NCI-H1417 (cell line): ENCODE measurements at regions not wholly inside any gene's neighbourhood (a gene's known extent, or its start where the extent isn't known, plus 50 kb on each side); places are given as distances from the start of the nearest gene placed in this dataset.
"Not testable (repeated sequence)": the region's sequence is repeated elsewhere in the genome, so short reads cannot be mapped to it uniquely, and the experiment has no call there.

Experiments used
- DNase-seq, 3 experiments: peaks; one replicate each; lab custom pipeline; 2025; lab: John Stamatoyannopoulos, UW

DNA sequence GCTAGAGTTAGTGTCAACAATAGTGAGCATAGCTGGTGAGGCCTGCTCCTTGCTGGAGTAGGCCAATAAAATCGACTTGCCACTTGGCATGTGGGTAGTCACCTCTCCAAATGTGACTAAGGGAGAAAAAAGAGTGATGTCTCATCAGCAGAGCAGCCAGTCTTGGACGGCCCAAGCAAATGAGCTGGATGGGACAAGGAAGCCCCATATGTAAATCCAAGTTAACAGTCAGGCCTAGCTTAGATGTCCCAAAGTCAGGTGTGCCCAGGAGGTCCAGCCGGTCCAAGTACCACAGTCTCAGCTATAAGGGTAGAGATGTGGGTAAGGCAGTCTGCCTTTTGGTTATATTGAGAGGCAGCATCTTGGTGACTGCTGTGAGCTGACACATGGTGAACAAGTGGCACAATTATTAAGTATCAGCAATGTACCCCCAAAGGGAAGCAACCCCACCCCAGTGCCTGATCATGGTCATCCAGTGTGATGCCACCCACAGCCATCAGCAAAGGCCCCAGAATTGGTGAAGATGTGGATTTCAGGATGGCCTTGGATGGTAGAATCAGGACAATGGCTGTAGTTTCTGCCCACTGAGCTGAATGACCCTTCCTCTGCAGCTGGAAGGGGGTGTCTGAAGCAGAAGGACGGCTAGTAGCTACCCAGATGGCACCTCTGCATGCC, 83.4 kb downstream of the TNFRSF13B start:
- no peak for DNase-seq

DNA sequence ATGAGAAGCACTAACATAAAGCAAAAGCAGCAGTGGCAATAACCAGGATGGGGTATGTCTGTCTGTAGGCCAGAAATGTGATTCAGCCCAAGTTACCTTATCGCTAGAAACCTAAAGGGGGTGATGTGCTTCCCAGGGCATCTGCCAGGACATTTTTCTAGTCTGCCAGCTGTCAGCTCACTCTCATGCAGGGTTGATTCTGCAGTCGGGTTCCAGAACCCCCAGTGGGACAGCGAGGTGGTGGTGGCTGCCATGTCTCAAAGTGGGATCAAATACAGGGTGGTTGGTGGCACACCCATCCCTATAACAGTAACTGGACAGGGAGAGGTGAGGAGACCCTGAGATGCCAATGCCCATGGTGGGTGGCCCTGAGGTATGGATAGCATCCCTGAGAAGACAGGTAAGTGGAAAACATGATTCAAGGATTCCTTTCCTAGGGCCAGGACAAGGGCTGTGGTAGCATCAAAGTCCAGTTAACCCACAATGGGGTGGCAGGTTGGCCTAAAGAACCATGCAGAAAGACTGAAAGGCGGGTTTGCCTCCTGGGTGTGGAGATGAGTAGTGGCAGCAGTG, 84.3 kb downstream of the TNFRSF13B start:
- no peak for DNase-seq

DNA sequence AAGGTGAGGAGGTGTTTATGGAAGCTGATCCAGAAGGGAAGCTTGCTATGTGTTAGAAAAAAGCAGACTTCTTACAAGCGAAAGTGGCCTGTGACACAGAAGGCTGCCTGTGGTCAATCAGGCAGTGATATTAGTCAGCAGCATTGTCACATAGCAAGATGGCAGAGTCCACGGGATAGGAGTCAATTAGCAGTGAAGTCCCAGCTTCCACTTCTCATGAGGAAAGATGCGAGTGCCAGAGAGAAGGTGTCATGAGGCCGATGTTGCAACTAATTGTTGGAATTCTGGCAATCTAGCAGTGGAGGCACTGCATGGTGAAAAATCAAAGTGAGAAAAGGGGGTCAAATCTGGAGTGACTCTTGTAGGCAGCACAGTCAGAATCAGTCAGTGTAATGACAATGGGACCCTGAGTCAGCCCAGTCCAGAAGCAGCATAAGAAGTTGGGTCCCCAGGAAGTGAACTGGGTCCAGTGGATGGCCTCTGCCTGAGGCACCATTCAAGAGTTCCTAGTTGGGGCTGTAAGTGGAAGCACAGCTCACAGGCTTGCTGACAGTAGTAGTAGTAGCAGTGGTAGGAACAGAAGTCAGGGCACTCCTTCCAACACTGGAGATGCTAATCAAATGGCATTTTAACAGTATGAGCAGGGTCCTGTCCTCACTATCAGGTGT, 85.1 kb downstream of the TNFRSF13B start:
- no peak for DNase-seq

DNA sequence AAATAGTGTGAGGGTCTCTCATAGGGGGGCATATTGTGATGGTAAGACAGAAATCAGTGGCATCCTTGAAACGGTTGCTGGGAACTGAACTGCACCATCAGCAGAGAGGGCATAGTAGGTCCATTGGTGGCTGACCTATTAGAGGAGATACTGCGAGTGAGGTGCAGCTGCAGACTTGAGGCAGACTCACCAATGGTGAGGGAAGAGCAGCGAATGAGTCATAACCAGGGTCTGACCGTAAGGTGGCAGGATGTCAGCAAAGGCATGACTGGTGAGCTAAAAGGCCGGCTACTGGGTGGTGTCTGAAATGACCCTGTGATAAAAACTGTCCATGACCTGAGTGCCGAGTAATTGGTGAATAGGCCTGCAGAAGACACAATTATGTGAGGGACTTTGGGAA, 86.7 kb downstream of the TNFRSF13B start:
- DNase-seq, result not testable (repeated sequence)

DNA sequence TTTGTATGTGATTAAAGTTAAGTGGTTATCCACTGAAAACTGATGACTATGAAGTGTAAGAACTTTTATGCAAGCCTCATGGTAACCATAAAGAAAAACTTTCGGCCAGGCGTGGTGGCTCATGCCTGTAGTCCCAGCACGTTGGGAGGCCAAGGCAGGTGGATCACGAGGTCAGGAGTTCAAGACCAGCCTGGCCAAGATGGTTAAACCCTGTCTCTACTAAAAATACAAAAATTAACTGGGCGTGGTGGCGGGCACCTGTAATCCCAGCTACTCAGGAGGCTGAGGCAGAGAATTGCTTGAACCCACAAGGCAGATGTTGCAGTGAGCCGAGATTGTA, 89.0 kb downstream of the TNFRSF13B start:
- DNase-seq, result not testable (repeated sequence)

DNA sequence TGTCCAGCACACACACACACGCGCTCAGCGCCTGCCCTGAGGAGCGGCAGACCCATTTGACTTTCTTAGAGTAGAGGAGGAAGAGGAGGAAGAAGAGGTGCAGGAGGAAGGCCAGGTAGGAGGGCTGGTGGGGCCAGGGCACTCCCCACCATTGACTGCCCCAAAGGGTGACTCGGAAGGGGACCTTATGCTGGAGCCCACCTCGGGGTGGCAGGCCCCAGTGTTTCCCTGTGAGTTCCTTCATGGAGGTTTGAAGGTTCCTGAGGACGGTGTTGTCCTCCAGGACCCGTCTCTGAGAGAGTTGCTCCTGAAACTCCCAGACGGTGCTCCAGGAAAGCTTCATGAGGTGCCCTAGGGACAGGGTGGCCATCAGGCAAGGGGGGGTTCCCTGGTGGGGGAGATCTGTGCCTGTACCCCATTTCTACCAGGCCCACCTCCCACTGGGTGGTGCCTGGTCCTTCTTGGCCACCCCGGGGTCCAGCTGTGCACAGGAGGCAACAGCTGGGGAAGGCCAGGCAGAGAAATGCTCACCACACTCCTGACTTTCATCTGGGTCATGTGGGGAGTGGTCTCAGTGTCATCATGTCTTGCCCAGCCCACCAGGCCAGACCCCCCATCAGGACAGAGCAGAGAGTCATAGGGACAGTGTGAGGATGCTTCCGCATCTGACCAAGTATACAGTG, 89.5 kb downstream of the TNFRSF13B start:
- DNase-seq, result no peak

DNA sequence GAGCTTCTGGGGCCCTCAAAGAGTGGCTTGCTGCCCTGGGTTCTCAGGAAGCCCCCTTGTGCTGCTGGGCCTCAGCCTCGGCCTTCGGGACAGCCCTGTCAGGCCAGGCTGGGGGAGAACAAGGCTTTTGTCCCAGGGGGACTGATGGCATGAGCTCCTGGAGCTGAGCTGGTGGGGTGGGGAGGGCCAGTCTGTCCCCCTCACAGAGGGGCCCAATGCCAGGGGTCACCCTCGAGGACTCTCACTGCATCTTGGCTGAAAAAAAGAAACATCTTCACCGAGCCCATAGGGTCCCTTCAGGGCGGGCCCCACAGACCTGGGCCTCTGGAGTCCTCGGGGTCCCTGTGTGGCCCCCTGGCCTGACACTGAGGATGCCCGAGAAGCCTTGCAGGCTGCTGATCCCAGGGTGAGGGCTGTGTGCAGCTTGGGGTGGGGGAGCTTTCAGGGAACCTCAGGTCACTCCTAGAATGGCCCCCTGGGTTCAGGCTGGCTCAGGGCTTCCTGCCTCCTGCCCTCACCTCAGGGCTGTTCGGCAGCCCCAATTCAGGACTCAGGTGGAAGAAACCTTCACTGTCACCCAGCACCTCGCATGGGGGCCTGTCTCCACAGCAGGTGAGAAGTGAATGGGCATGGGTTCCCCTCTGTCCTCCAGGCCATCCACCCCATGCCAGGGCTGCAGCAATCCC, 90.5 kb downstream of the TNFRSF13B start:
- no peak for DNase-seq

DNA sequence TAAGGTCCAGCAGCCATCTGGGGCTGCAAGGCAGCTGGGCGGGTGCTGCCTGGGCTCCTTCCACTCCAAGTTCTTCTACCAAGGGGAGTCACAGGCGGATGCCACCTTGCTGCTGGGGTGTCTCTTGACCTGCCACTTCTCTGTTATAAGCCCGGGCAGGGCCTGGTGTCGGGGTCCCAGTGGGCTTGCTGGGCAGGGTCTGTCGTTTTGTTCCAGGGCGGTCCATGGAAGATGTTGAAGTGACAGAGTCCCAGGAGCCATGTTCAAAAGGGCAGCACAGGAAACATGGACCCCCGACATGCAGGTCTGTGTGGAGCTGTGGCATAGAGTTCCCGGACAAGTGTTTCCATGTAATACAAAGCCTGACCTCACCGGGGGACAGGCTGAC, 91.1 kb downstream of the TNFRSF13B start:
- DNase-seq, result no peak

DNA sequence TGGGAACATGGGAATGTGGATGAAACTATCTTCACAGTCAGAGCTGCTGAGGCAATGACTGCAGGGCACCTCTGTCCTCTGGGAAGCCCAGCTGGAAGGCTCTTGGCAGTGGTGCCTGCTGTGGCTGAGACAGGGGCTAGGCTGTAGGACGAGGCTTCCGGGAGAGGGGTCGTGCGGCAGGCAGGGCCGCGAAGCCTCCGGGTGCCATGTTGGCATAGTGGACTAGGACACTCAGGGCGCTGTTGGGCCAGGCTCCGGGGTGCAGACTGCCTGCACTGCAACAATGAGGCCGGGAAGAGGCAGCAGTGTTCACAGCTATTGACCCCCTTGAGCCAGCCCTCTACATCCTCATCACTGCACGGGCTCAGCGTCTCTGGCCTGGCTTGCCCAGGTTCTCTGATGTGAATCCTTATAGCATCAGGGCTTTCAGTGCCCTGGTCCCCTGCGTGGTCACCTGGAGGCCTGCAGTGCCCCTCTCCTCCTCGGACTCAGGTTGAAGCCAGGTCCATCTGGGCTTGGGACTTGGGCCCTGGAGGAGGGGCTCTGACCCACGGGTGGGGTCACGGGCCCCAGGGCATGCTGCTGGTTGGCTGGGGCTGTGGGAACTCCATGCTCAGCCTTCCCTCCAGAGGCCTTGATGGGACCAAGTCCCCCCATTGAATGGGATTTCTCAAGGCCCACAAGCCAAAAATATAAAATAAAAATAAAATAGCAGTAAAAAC, 91.6 kb downstream of the TNFRSF13B start:
- no peak for DNase-seq

DNA sequence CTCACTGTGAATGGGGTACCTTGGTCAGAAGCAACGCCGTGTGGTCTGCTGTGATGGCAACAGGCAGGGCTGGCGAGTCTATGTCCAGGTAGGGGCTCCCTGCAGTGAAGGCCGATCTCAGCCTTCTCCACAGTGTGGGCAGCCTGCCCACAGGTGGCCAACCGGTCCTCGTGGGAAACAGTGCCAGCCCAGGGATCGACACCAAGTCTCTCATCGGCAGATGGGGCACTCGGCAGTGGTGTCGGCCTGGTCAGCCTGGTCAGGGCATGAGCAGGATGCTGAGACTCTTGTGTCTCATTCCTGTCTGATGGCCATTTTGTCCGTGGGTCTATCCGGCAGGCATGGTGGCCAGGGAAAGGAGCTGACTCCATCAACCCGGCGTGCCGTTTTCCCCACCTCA, 92.2 kb downstream of the TNFRSF13B start:
- no peak for DNase-seq

DNA sequence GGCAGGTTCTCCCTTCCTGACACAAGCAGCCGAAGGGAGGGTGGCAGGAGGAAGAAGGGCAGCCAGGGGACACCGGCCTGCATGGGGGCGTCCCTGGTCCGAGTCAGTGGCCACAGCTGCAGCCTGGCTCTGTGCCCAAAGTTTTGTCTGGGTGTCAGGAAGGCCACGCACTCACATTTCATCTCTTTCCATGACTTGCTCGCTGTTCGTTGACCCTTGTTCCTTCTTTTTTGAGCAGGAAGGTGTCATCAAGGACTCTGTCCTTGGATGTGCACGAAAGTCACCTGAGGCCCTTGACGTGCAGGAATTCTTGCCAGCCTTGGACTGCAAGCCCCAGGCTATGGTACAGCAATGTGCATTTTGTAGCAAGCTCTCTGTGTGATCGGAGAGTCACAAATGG, 93.3 kb downstream of the TNFRSF13B start:
- DNase-seq, result no peak

DNA sequence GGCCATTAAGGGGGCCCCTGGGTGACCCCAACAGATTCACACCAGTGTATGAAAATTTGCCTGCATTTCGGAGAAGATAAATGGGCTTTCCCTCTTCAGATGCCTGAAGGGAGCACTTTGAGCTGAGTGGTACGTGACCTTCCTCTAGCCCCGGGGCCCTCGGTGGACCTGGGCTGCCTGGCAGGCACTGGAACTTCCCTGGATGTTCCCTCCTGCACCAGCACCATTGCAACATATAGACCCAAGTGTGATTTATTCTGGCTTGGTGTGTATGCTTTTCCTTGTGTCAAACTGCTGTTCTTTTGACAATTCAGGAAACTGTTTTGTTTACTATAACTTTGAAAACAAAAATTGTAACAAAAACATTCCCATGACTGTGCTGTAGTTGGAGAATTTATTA, 93.8 kb downstream of the TNFRSF13B start:
- no peak for DNase-seq

DNA sequence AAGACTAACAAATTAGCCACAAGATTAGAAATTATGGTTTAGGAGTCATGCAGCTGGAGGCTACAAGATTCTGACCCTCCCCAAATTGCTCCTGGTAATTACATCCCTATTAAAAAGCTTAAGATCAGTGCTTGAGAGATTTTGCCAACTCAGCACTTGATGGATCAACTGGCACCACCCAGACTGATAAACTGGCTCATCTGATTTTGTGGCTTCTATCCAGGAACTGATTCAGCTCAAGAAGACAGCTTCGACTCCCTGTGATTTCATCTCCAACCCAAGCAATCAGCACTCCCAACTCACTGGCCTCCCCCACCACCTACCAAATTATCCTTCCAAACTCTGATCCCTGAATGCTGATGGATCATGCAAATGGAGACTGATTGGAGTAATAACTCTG, 94.8 kb downstream of the TNFRSF13B start:
- no peak for DNase-seq

DNA sequence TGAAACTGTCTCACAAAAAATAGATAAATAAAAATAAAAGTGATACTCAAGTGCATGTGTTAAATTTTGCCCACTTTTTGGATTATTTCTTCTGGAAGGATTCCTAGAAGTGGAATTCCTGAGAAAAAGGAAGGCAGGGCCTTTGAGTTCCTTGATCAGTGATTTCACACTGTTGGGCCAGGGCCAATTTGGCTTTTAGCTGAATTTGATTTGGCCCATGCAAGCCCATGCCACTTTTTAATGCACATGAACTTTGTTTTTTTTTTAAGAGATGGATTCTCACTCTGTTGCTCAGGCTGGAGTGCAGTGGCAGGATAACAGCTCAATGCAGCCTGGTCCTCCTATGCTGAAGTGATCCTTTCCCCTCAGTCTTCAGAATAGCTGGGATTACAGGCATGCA, 96.3 kb downstream of the TNFRSF13B start:
- DNase-seq, result no peak

DNA sequence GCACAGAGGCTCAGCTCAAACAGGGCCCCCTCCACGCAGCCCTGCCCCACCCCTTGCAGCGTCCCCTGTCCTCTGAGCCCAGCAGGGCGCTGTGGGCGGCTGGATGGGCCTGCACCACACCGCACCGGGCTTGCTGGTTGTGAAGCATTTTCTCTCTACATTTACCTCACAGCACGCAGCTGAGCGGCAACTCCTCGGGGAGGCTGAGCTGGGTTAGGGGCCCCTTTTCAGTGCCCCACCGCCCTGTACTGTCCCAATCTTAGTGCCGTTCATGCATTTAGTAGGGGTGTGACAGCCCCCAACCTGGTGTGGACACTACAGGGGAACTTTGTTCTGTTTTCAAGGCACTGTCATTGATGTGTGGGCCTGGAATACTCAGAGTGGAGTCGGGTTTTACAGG, 97.7 kb downstream of the TNFRSF13B start:
- DNase-seq, result not testable (repeated sequence)

DNA sequence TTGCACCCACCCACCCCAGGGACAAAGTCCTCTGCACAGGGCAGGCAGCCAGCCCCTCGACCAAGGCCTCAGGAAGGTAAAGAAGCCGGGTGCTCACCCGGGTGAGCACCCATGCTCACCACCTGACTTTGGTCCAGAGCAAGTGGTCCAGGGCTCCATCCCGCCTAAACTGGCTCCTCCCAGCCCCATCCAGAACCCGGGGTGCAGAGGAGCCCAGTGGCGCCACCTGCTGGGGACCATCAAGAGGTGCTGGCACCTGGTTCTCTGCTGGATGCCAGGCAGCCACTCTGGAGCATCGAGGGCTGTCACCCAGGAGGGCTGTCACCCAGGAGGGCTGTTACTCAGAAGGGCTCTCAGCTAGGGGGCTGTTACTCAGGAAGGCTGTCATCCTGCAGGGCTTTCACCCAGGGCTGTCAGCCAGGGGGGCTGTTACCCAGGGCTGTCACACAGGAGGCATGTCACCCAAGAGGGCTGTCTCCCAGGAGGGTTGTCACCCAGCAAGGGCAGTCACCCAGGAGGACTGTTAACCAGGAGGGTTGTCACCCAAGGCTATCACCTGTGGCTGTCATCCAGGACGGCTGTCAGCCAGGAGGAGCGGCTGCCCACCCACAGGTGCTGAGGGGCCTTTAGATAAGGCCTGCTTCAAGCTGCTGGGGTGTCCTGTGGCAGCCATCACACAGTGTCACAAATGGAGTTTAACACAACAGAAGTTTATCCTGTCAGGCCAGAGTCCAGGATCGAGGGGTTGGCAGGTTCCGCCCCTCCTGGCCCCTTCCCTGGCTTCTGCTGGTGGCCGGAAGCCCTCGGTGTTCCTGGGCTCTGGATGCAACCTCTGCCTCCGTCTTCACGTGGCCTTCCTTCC, 98.5 kb downstream of the TNFRSF13B start:
- DNase-seq, result peak in 2 of 3 experiments; percentile 1 to 6

DNA sequence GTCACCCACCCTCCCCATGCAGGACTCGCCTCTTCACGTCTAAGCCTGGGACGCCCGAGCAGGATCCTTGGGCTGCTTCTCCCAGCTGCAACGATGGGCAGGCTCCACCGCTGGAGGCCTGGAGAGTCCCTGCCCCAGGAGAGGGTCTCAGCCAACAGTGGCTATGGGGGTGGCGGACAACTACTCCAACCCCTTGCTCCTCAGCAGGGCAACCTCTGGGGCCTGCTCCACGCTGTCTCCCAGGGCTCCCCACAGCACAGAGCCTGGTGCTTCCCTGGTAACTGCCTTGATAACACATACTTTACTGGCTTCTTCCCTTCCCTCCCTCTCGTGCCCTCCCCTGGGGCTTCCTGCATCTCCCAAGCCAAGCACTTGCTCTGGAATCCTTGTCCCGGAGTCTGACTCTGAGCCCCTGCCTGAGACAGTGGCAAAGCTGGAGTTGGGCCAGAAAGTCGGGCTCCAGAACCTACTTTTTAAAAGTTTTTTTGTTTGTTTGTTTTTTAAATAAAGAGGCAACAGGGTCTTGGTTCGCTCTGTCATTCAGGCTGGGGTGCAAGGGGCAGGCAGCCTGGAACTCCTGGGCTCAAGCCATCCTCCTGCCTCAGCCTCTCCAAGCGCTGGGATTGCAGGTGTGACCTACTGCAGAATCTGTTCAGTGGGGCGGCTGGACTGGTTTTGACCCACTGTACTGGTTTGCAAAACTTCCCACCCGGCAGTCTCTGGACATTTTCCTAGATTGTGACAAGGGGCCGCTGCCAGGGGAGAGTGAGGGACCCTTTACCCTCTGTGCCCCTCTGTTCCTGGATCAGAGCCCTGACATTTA, 99.4 kb downstream of the TNFRSF13B start:
- no peak for DNase-seq

DNA sequence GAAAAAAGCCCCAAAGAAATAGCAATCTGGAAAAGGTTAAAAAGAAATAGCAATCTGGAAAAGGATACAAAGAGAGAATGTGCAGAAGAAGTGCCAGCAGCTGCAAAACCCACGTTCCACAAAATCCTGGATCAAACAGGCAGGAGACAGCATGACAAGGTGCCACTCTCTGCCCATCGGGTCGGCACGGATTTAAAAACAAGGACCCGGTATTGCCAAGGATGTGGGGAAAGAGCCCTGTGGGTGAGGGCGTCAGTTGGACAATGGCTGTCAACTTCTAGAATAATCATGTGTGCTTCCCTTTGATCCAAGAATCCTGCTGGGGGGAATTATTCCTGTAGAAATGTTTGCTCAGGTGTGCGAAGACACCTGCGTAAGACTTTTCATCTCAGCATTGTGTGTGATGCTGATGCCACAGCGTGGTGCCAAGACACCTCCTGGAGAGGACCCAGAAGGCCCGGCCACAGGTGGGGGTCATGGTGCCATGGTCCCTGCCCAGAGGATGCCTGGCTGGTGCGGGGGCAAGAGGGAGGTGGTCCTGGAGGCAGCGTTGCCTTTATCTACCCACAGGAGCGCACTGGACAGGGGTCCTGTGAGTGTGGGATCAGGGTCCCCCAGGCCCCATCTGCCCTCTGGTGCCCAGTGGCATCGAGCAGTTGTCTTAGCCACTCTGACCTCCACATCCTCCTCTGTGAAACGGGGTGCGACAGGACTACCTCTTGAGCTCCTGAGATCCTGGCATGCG, 100.3 kb downstream of the TNFRSF13B start:
- DNase-seq, result peak in 2 of 3 experiments; percentile 30 to 74
